A673 (cell line): ENCODE measurements at regions not wholly inside any gene's neighbourhood (a gene's known extent, or its start where the extent isn't known, plus 50 kb on each side); places are given as distances from the start of the nearest gene placed in this dataset.

ENCODE experiments used
- CTCF ChIP-seq: fragments of 300-800, 200-600 bp; sonication (generic); conservative IDR thresholded peaks from 2 replicates; pipeline ENCODE4 v1.5.1; 2017; ENCODE audit warnings: low read depth, mild to moderate bottlenecking, antibody characterized with exemption, low read length, moderate library complexity, mixed read lengths
- EZH2 ChIP-seq: fragments of 200-600 bp; sonication (generic); IDR thresholded peaks from 2 replicates; pipeline ENCODE4 v1.6.1; 2017; ENCODE audit warnings: borderline replicate concordance, low read depth, mild to moderate bottlenecking, mixed read lengths, antibody characterized with exemption, low read length; ENCODE audit not compliant: poor library complexity, severe bottlenecking

GRCh38 chr6:164025180-164025579, 610.7 kb downstream of the QKI start:
- TF ChIP-seq CTCF = no peak
- no peak for TF ChIP-seq EZH2
